ENCODE measurements at regions not wholly inside any gene's neighbourhood (a gene's known extent, or its start where the extent isn't known, plus 50 kb on each side); places are given as distances from the start of the nearest gene placed in this dataset.

DNA sequence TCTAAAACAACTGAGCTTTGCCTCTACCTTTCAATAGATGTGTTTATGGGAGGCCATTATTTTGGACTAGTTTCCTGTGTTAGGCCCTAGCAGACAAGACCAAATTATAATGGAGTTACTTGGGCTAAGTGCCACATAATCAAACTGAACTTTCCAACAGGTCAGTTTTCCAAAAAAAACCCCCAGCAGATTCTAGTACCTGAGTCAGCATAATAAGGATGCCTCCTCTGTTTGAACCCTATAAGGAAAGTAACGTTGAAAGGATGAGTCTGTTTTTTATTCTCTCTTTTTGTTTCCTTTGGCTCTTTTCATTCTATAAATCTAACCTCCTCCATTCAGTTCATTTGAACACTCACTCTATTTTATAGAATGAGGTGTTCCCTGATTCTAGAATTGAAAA is 148.1 kb upstream of the FAM3C start:
- Histone ChIP-seq H3K4me1 (ENCODE audit: control insufficient read depth, extremely low read depth, insufficient read depth, low read length) (peaks cover 19% of the 10 kb centered on the region), H3K27me3 (ENCODE audit: control insufficient read depth, extremely low read depth, insufficient read depth, low read length) (no peaks in the 10 kb centered on the region), H3K9me3 (ENCODE audit: control insufficient read depth, low read depth, low read length) (no peaks in the 10 kb centered on the region), H3K4me3 (ENCODE audit: control insufficient read depth in 2 of 3, extremely low read depth in 1 of 3, insufficient read depth in 2 of 3, low read depth in 1 of 3, low read length in 3 of 3) (no peak overlapping the region), H2AFZ (ENCODE audit: control insufficient read depth, low read length) (no peak overlapping the region), H3K27ac (ENCODE audit: control insufficient read depth, insufficient read depth, low read length) (peak overlapping the region; percentile 59), H3K9ac (ENCODE audit: control insufficient read depth, extremely low read depth, insufficient read depth, low read length) (no peak overlapping the region), H3K9me1 (ENCODE audit: control insufficient read depth, extremely low read depth, insufficient read depth, low read length) (no peaks in the 10 kb centered on the region), H3K4me2 (ENCODE audit: control insufficient read depth, extremely low read depth, insufficient read depth, low read depth, low read length) (peak overlapping the region; percentile 57), H4K20me1 (ENCODE audit: control insufficient read depth, extremely low read depth, insufficient read depth, low read length) (no peaks in the 10 kb centered on the region), H3K79me2 (ENCODE audit: control insufficient read depth, insufficient read depth, low read length) (no peaks in the 10 kb centered on the region), H3K36me3 (ENCODE audit: control insufficient read depth in 2 of 2, extremely low read depth in 1 of 2, insufficient read depth in 2 of 2, low read length in 2 of 2) (no peaks in the 10 kb centered on the region)
- no peak for DNase-seq (ENCODE audit: low read depth, low spot score)
- dilution Hi-C loops (cut with MboI; ENCODE audit: extremely low pct_ligation_motif_present, low sequenced_read_pairs): no loop called here
- no peak for TF ChIP-seq EZH2 (IDR thresholded peaks at IDR 0.05; ENCODE audit: low read length)
- TF ChIP-seq, protein P1, sequence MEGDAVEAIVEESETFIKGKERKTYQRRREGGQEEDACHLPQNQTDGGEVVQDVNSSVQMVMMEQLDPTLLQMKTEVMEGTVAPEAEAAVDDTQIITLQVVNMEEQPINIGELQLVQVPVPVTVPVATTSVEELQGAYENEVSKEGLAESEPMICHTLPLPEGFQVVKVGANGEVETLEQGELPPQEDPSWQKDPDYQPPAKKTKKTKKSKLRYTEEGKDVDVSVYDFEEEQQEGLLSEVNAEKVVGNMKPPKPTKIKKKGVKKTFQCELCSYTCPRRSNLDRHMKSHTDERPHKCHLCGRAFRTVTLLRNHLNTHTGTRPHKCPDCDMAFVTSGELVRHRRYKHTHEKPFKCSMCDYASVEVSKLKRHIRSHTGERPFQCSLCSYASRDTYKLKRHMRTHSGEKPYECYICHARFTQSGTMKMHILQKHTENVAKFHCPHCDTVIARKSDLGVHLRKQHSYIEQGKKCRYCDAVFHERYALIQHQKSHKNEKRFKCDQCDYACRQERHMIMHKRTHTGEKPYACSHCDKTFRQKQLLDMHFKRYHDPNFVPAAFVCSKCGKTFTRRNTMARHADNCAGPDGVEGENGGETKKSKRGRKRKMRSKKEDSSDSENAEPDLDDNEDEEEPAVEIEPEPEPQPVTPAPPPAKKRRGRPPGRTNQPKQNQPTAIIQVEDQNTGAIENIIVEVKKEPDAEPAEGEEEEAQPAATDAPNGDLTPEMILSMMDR (optimal IDR thresholded peaks at IDR 0.05 in 1 of 3, IDR thresholded peaks at IDR 0.05 in 1 of 3, conservative IDR thresholded peaks at IDR 0.05 in 1 of 3; ENCODE audit: extremely low read depth in 1 of 3, insufficient read depth in 2 of 3, low read length in 3 of 3): no peak
- FAIRE-seq: no peak

DNA sequence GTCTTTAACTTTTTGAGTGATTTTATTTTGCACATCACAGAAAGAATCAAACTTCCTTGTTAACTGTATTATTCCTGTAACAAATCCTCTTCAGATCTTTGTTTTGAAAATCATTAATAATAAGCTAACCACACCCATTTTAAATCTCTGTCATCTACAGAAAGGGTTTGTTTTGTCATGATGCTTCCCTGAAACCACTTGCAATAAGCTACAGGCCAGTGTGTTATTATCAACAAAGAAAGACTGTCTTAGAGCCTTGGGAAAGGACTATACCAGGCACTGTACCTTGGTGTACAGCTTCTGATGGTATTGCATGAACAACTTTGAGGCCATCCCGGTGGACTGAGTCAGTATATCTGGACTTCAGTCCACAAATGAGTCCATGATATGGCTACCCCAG is 145.3 kb upstream of the FAM3C start:
- H3K4me1 ChIP-seq (ENCODE audit: control insufficient read depth, extremely low read depth, insufficient read depth, low read length): peaks cover 19% of the 10 kb centered on the region
- no peak overlapping the region for H3K4me2 ChIP-seq (ENCODE audit: control insufficient read depth, extremely low read depth, insufficient read depth, low read depth, low read length)
- H2AFZ ChIP-seq (ENCODE audit: control insufficient read depth, low read length): no peak overlapping the region
- FAIRE-seq: no peak
- no peaks in the 10 kb centered on the region for H3K27me3 ChIP-seq (ENCODE audit: control insufficient read depth, extremely low read depth, insufficient read depth, low read length)
- no peak for DNase-seq (ENCODE audit: low read depth, low spot score)
- H3K4me3 ChIP-seq (ENCODE audit: control insufficient read depth in 2 of 3, extremely low read depth in 1 of 3, insufficient read depth in 2 of 3, low read depth in 1 of 3, low read length in 3 of 3): no peak overlapping the region
- no peak overlapping the region for H3K27ac ChIP-seq (ENCODE audit: control insufficient read depth, insufficient read depth, low read length)
- no peaks in the 10 kb centered on the region for H3K79me2 ChIP-seq (ENCODE audit: control insufficient read depth, insufficient read depth, low read length)
- TF ChIP-seq, protein P1 (optimal IDR thresholded peaks at IDR 0.05 in 1 of 3, IDR thresholded peaks at IDR 0.05 in 1 of 3, conservative IDR thresholded peaks at IDR 0.05 in 1 of 3; ENCODE audit: extremely low read depth in 1 of 3, insufficient read depth in 2 of 3, low read length in 3 of 3): no peak
- no peak for TF ChIP-seq EZH2 (IDR thresholded peaks at IDR 0.05; ENCODE audit: low read length)
- H3K9me1 ChIP-seq (ENCODE audit: control insufficient read depth, extremely low read depth, insufficient read depth, low read length): no peaks in the 10 kb centered on the region
- dilution Hi-C loops (cut with MboI; ENCODE audit: extremely low pct_ligation_motif_present, low sequenced_read_pairs): no loop called here
- H3K36me3 ChIP-seq (ENCODE audit: control insufficient read depth in 2 of 2, extremely low read depth in 1 of 2, insufficient read depth in 2 of 2, low read length in 2 of 2): no peaks in the 10 kb centered on the region
- no peaks in the 10 kb centered on the region for H4K20me1 ChIP-seq (ENCODE audit: control insufficient read depth, extremely low read depth, insufficient read depth, low read length)
- no peak overlapping the region for H3K9ac ChIP-seq (ENCODE audit: control insufficient read depth, extremely low read depth, insufficient read depth, low read length)
- H3K9me3 ChIP-seq (ENCODE audit: control insufficient read depth, low read depth, low read length): no peaks in the 10 kb centered on the region

All from keratinocyte (primary cell).